MM.1S (cell line): ENCODE measurements at regions not wholly inside any gene's neighbourhood (a gene's known extent, or its start where the extent isn't known, plus 50 kb on each side); places are given as distances from the start of the nearest gene placed in this dataset.

ENCODE experiments used
- DNase-seq: peaks from one replicate; pipeline ENCODE4 v3.0.0-alpha.2; 2015
- H2AFZ ChIP-seq: fragments of 300-600 bp; sonication (generic); 2 replicates; pipeline ENCODE4 v1.6.0; 2016; ENCODE audit warnings: antibody characterized with exemption, low read length
- H3F3A ChIP-seq: fragments of 300-600 bp; sonication (generic); 2 replicates; pipeline ENCODE4 v1.6.1; 2016; ENCODE audit warnings: mild to moderate bottlenecking, antibody characterized with exemption, low read length, moderate library complexity, mixed read lengths; ENCODE audit not compliant: insufficient read depth
- H3K27ac ChIP-seq: fragments of 300-600 bp; sonication (generic); 2 replicates; pipeline ENCODE4 v1.5.1; 2016; ENCODE audit warnings: mild to moderate bottlenecking, low read length
- H3K27me3 ChIP-seq: fragments of 300-600 bp; sonication (generic); replicated peaks from 2 replicates; pipeline ENCODE4 v1.6.0; 2016; ENCODE audit warnings: low read length; ENCODE audit not compliant: insufficient read depth
- H3K36me3 ChIP-seq: fragments of 300-600 bp; sonication (generic); replicated peaks from 2 replicates; pipeline ENCODE4 v1.6.1; 2016; ENCODE audit warnings: mild to moderate bottlenecking, low read length, mixed read lengths; ENCODE audit not compliant: insufficient read depth
- H3K4me1 ChIP-seq: fragments of 300-600 bp; sonication (generic); 2 replicates; pipeline ENCODE4 v1.6.1; 2016; ENCODE audit warnings: low read length, mixed read lengths
- H3K4me2 ChIP-seq: fragments of 300-600 bp; sonication (generic); 2 replicates; pipeline ENCODE4 v1.6.0; 2016; ENCODE audit warnings: low read depth, low read length
- H3K4me3 ChIP-seq: fragments of 300-600 bp; sonication (generic); 2 replicates; pipeline ENCODE4 v1.5.1; 2016; ENCODE audit warnings: low read length, mixed read lengths
- H3K79me2 ChIP-seq: fragments of 300-600 bp; sonication (generic); 2 replicates; pipeline ENCODE4 v1.6.1; 2016; ENCODE audit warnings: mixed run types, low read length, mixed read lengths
- H3K9ac ChIP-seq: fragments of 300-600 bp; sonication (generic); 2 replicates; pipeline ENCODE4 v1.6.1; 2016; ENCODE audit warnings: low read length, mixed read lengths
- H3K9me2 ChIP-seq: fragments of 300-600 bp; sonication (generic); replicated peaks from 2 replicates; pipeline ENCODE4 v1.6.1; 2016; ENCODE audit warnings: mild to moderate bottlenecking, low read length, mixed read lengths; ENCODE audit not compliant: insufficient read depth
- H3K9me3 ChIP-seq: fragments of 300-600 bp; sonication (generic); replicated peaks from 2 replicates; pipeline ENCODE4 v1.6.1; 2016; ENCODE audit warnings: mild to moderate bottlenecking, low read length, mixed read lengths; ENCODE audit not compliant: insufficient read depth
- H4K20me1 ChIP-seq: fragments of 300-600 bp; sonication (generic); 2 replicates; pipeline ENCODE4 v1.6.1; 2016; ENCODE audit warnings: mild to moderate bottlenecking, low read length, moderate library complexity, mixed read lengths; ENCODE audit not compliant: insufficient read depth
- EZH2 ChIP-seq: fragments of 300-600 bp; sonication (generic); optimal IDR thresholded peaks from 2 replicates; pipeline ENCODE3; 2017; ENCODE audit warnings: low read depth, mild to moderate bottlenecking, antibody characterized with exemption, low read length, mixed read lengths
- EZH2phosphoT487 ChIP-seq: fragments of 300-600 bp; sonication (generic); IDR thresholded peaks from 2 replicates; pipeline ENCODE4 v1.6.1; 2018; ENCODE audit warnings: antibody characterized with exemption, low read length
- TF ChIP-seq, protein P1 (sequence below): fragments of 300-600 bp; sonication (generic); IDR thresholded peaks from 2 replicates; pipeline ENCODE4 v1.5.1; 2016; ENCODE audit warnings: antibody characterized with exemption, low read length, mixed read lengths

GRCh38 chr4:132062611-132063239 lies 1086.4 kb upstream of the PCDH10 start:
- no peak overlapping the region for H3K4me2 ChIP-seq
- no peak overlapping the region for H2AFZ ChIP-seq
- DNase-seq, result no peak
- H3K27ac ChIP-seq, result no peak overlapping the region
- no peaks in the 10 kb centered on the region for H3K79me2 ChIP-seq
- no peaks in the 10 kb centered on the region for H3F3A ChIP-seq
- H3K27me3 ChIP-seq, result no peaks in the 10 kb centered on the region
- no peak overlapping the region for H3K9ac ChIP-seq
- no peaks in the 10 kb centered on the region for H3K36me3 ChIP-seq
- no peaks in the 10 kb centered on the region for H3K4me1 ChIP-seq
- no peaks in the 10 kb centered on the region for H3K9me2 ChIP-seq
- no peaks in the 10 kb centered on the region for H3K9me3 ChIP-seq
- H4K20me1 ChIP-seq, result no peaks in the 10 kb centered on the region
- TF ChIP-seq EZH2 (no peak), EZH2phosphoT487 (no peak)
- TF ChIP-seq, protein P1, sequence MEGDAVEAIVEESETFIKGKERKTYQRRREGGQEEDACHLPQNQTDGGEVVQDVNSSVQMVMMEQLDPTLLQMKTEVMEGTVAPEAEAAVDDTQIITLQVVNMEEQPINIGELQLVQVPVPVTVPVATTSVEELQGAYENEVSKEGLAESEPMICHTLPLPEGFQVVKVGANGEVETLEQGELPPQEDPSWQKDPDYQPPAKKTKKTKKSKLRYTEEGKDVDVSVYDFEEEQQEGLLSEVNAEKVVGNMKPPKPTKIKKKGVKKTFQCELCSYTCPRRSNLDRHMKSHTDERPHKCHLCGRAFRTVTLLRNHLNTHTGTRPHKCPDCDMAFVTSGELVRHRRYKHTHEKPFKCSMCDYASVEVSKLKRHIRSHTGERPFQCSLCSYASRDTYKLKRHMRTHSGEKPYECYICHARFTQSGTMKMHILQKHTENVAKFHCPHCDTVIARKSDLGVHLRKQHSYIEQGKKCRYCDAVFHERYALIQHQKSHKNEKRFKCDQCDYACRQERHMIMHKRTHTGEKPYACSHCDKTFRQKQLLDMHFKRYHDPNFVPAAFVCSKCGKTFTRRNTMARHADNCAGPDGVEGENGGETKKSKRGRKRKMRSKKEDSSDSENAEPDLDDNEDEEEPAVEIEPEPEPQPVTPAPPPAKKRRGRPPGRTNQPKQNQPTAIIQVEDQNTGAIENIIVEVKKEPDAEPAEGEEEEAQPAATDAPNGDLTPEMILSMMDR, result no peak
- no peak overlapping the region for H3K4me3 ChIP-seq

- H3K9me3 ChIP-seq, result no peaks in the 10 kb centered on the region
- H2AFZ ChIP-seq, result no peak overlapping the region
- no peaks in the 10 kb centered on the region for H3K36me3 ChIP-seq
- no peaks in the 10 kb centered on the region for H3K79me2 ChIP-seq
- H3K9ac ChIP-seq, result no peak overlapping the region
- no peak overlapping the region for H3K27ac ChIP-seq
- H3K4me3 ChIP-seq, result no peak overlapping the region
- TF ChIP-seq EZH2phosphoT487, result no peak
- TF ChIP-seq, protein P1, result no peak
- no peak for TF ChIP-seq EZH2
- DNase-seq, result no peak
- H3K27me3 ChIP-seq, result no peaks in the 10 kb centered on the region
- H4K20me1 ChIP-seq, result no peaks in the 10 kb centered on the region
- no peak overlapping the region for H3K4me2 ChIP-seq
- H3K4me1 ChIP-seq, result no peaks in the 10 kb centered on the region
- no peaks in the 10 kb centered on the region for H3F3A ChIP-seq
- no peaks in the 10 kb centered on the region for H3K9me2 ChIP-seq
Measured at GRCh38 chr4:132063829-132064228, 1085.3 kb upstream of the PCDH10 start.

- Histone ChIP-seq H3K9me3 (no peaks in the 10 kb centered on the region), H3K36me3 (no peaks in the 10 kb centered on the region), H3K9me2 (no peaks in the 10 kb centered on the region), H3K79me2 (no peaks in the 10 kb centered on the region), H3K27ac (no peak overlapping the region), H3F3A (no peaks in the 10 kb centered on the region), H3K27me3 (no peaks in the 10 kb centered on the region), H4K20me1 (no peaks in the 10 kb centered on the region), H3K4me2 (no peak overlapping the region), H3K4me3 (no peak overlapping the region), H3K9ac (no peak overlapping the region), H2AFZ (no peak overlapping the region), H3K4me1 (no peaks in the 10 kb centered on the region)
- no peak for DNase-seq
- TF ChIP-seq, protein P1, result no peak
- TF ChIP-seq EZH2 (no peak), EZH2phosphoT487 (no peak)
Measured at GRCh38 chr4:132065940-132066495, 1083.1 kb upstream of the PCDH10 start.
